ENCODE measurements at regions not wholly inside any gene's neighbourhood (a gene's known extent, or its start where the extent isn't known, plus 50 kb on each side); places are given as distances from the start of the nearest gene placed in this dataset.
"Not testable (repeated sequence)": the region's sequence is repeated elsewhere in the genome, so short reads cannot be mapped to it uniquely, and the experiment has no call there.

DNA sequence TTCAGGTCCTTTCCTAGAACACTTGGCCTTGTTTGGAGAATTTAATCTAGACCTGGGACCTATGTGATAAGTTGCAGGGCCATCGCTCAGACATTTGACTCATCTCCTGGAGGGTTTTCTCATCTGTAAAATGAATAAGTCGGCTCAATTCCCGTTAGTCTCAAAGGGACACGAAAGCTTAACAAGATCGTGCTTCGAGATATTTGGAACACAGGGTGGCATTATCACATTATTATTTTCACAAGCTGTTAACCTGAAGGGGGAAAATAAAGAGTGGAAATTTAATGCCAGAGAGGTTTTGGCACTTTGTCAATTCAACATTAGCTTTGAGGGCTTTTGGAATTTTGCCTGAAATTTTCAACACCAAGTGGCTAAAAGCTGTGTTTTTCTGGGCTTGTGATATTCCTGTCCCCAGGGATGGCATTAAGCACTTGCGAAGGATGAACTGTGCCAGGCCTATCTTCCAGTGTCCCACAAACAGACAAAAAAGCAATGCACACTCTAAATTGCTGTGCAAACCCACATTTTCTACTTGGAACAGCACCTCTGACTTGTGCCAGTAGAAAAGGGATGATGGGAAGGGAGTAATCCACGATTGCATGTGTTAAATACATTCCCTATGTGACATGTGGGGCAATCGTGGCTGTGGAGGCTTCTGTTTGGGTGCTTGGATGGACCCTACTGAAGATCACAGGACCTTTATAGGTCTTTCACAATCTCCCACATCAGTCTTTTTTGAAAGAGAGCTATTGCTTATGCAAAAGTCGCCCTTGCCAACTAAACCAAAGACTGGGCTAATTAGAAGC lies 478.7 kb downstream of the MFSD1 start:
- DNase-seq: no peak

DNA sequence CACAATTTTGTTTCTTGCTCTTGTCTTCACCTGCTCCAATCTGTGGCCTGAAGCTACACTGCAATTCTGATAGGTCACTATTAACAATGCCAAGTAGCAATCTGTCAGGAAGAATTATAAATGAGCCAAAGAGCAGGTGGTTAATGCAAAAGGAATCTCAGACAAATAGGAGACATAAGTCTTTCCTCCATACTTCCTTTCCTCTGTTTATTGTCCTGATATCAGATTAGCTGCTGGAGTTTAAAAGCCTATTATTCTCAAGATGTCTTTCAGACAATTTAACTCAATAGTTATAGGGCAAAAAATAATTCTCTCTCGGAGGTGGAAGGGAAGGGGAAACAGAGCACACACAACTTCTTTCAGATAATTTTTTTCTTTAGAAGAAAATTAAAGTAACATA lies 491.6 kb downstream of the MFSD1 start:
- DNase-seq: no peak

DNA sequence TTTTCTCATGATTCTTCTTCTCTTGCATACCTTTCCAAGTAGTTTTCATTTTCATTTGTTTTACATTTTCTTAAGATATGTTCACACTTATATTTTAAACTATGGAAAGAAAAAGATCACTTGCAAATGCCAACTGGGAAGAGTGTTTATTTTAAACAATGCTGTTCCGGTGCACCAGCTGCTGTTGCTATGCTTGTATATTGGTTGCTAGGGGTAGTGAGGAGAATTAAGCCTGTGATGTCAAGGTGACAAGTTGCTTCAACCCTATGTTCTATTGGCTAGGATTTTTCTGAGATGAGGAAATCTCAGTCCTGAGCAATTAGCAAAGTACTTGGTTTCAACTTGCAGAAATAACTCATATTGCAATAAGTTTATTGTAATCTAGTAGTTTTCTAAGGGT lies 500.1 kb downstream of the MFSD1 start:
- DNase-seq: no peak

DNA sequence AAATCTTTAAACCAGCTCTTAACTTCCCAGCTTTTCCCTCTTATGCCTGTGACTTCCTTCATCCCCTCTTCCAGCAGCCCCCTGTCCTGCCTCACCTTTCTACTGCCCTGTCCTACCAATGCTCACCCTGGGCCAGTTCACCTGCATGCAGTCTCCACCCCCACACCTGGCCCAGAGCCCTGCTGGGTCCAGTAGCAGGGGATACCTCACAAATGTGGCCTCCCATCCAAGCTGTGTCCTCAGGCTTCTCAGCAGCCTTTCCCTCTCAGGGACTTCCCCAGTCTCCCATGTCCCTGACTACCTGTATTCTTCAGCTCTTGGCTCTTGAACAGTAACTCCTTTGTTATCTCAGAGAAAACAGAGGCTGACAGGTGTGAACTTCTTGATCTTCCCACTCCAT lies 503.2 kb downstream of the MFSD1 start:
- no peak for DNase-seq

DNA sequence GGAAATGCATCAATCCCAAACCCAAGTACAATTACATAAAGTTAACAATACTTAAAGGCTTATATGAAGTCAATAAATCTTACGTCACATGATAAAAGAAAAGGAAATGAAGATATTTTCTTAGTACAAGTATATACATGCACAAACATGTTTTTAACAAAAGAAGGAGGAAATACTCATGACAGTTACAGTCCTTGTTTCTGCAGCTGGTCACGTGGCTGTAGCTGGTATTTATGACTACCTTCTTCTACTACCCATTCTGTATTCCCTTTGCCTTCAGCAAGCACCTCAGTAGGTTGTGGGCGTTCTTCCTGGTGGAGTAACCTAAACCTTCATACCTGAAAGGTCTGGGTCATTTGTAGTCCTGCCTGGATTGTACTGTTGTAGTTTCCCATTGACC lies 514.9 kb downstream of the MFSD1 start:
- not testable (repeated sequence) for DNase-seq

DNA sequence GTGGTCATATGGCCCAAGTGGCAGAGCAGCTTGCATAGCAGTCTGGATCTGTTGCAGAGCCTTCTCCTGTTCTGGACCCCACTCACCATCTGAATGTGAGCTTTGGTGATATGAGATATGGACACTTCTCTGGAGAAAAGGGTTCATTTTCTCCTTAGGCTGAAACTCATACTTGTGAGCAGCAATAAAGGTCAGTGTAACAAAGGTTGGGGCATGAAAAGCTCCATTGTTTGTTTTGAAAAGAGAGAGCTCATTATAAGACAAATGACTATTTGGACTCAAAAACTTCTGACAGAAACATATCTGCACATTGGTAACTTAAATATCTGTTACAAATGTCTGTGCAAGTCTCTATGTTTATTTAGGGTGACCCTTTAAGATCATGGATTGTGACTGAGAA lies 517.3 kb downstream of the MFSD1 start:
- no peak for DNase-seq

DNA sequence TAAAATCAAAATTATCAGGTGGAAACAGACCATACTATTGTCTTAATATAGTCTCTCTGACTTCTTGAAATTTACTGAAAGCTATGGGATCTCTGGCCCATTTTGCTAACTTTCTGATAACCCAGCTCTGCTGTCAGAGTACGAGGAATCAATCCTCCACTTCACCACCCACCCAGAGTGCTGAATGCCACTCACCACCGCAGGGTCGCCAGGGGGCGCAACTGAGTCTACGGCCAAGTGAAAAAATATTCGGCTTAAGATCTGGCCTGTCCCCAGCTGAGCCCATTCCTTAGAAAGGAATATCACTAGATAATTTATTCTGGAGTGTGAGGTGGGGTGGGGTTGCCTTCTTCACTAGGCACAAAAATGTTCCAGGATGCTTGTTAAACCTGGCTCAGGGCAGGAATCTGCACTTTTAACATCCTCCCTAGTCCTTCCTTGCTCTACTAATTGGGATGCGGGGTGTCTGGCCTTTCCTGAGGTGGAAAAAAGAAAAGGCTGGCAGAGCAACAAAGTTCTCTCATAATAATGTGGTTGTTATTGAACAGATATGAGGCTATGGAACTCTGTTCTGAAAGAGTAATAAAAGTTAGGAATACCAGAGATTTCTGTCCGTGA lies 520.6 kb downstream of the MFSD1 start:
- DNase-seq: peak; percentile 18 to 35

DNA sequence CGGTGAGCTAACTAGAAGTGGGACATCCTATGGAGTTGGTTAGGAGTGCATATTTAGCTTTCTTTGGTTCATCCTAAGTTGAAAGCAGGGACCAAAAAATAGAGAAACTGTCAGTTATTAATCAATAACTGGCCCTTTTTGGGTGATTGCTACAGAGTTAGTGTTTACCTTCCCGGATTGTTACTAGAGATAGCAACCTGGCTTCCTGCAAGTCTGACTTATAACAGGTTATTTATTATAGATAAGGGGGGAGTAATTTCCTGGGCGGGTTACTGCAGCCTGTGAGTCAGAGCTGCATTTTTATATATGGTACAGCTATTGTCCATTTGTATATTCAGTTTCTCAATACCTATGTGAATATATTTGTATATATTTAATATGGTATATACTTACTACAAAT lies 522.0 kb downstream of the MFSD1 start:
- DNase-seq: no peak

DNA sequence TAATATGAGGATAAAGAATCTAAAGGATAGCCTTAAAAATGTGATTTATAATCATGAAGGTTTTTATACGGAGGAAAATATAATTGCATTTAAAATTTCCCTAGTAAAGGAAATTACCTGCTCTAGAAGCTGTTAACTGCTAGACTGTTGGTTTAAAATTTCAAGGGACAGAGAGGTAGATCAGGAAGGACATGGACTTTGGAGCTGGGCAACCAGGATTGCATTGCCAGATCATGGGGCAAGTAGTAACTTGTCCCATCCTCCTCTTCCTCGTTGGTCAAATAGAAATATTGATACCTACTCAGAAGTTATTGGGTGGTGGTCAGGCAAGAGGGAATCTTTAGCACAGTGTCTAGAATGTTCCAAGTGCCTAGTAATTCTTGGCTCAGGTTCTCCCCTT lies 525.1 kb downstream of the MFSD1 start:
- no peak for DNase-seq

DNA sequence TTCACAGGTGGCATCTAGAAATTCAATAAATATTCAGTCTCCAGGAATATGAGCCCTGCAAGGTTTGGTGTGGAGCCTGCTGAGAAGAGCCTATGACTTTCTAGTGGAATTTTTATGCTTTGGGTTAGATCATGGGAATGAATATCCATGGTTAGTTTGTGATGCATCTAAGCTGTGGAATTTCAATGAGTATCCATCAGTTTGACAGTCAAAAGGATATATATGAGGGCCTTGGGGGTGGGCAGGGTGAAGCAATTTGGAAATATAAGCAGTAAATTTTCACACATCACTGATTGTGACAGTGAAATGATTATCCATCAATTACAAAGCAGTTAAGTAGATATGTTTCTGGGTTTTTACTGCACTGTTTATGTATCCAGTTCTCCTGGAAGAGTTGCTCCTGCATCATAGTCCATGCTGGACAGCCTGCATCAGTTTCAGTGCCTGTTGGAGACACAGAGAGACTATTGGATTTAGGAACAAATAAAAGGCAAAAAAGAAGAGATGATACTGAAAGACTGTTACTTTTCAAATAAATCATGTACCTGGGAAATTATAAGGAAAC lies 530.8 kb downstream of the MFSD1 start:
- DNase-seq: no peak

DNA sequence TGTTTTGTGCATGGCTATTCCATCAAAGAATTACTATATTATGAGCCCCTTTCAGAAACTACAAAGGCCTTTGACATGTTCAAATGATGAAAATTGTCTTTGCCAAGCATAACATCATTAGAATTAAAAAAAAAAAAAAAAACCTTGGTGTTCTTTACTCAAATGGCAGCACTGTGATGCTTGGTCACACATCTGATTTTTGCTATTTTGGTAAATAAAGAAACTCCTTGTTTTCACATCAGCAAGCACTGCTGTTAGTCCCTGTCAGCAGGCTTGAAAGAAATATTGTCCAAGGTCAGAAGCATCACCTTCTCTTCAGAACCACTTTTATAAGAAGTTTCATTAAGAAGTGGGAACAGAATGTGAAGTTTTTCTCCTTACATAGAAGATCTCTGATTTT lies 537.3 kb downstream of the MFSD1 start:
- no peak for DNase-seq

DNA sequence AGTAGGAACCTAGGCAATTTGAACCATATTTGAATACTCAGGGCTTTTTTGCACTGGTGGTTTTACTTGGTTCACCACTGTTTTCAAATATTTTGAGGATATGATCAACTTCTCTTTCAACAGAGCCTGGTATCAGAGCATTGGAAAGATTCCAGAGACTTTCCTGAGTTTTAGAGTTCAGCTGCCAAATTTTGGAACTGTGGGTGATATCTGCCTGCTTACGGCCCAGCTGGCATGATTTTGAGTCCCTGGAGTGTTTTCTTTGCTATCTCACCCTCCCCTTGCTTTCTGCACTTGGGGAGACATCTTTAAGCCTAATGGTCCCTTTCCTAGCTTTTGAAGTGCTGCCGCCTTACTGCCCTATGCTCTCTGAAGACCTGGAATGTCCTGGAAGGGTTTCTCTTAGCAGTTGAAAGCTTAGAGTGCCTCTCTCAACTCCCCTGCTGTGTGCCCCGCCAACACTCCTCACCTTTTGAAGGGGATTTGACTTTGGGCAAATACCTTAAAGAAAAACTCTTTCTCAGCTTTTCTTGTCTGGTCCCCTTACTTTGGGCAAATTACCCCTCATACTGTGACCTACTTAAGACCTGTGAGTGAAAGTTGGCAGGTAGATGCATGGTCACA lies 539.1 kb downstream of the MFSD1 start:
- no peak for DNase-seq

DNA sequence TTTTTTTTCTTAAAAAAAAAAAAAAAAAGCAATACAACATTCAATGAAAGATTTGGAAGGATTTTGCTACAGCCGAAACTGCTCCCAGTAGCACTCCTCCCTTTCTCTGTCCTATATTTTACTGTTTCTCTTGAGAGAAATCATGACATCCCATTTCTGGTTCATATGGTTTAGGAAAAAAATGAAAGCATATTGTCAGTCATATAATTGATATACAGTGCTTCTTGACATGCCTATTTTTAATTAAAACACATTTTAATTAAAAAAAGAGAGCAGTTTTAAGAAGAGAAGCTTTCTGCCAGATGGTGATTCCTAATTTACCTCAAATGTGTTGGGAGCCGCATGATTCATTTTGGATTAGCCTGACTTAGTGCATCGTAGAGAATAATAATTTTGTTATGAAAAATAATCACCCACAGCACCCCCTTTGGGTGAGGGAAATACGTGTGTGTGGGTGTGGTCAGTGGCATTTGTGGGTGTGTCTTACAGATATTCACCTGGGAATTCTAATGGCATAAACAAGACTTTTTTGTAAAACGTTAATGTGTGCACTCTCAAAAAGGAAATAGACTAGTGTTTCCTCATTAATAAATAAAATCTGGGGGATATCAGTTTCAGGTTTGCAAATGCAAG lies 544.5 kb downstream of the MFSD1 start:
- DNase-seq: no peak

DNA sequence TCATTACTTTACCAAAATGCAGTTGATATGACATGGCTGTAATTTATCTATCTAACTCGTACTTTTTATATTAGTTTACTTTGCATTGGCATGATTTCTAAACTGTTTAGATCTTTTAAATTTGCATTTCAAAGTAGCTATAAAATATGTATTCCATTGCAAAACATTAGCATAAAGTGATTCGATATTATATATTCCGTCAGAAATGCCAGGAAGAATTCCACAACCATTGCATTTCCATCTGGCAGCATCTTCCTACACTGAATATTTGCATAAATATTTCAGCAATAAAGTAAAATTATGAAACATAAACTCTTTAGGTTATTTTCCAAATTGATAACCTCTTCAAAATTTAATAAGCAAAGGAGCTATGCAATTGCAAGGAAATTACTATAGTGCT lies 546.6 kb downstream of the MFSD1 start:
- DNase-seq: no peak

DNA sequence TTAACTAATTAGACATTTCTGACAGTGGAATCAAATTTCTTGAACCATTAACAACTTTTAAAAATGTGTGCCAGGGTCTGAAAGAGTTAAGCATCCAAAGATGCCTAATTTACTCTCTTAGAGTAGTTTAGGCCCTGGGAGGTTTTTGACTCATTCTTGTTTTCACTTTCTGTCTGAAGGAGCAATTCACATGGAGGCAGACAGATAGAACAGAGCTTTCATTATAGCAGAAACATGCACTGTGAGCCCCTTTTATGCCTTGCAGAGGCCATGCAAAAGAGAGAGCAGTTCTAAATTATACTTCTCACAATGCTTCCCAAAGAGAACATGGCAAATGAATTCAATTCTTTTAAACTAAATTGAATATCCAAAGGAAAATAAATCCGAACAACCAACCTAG lies 554.8 kb downstream of the MFSD1 start:
- no peak for DNase-seq

DNA sequence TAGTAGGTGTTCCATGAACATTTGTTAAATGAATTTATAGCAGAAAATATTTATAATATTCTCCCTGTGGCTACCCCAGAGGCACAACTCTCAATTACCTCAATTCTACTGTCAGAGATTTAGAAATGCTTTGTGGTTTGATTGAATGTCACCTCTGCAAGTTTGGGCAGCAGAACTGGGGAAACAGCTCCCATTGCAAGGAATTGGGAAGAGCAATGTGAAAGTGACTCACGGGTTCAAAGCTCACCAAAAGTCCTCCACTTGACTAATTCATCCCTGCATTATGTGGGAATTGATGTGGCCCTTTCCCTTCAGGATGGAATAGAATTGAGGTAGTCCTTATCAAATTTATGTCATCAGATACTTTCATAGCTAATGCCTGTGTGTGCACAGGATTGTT lies 562.7 kb downstream of the MFSD1 start:
- DNase-seq: no peak

DNA sequence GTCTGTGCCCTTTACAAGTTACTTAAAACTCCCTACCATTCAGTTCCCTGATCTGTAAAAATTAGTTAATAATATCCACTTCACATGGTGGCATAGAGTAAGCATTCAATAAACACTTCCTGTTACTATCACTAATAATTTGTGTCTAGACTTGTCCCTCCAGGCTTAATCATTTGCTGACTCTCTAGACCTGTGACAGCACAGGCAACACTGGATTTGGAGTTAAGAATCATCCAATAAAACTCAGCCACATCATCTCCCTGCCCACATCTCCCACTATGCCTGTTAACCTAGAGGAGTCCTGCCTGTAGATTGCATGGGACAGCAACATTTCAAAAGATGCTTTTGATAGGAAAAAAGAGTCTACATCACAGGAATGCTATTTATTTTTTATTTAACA lies 564.6 kb downstream of the MFSD1 start:
- no peak for DNase-seq

DNA sequence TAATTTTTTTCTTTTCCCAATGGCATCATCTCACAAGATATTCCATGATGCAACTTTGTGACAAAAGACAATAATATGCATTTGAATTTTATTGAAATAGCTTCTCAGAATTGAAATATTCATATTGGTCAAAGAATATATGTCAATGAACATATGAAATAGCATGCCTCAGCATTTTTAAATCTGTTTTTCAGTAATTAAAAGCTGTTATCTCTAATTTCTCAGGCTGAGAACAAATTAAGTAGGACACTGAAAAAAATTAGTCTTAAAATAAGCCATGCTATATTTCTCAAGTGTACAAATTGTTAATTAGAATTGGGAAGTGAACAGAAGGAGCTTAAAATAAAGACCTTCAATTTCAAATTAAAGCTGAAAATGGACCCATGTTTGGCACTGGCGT lies 570.1 kb downstream of the MFSD1 start:
- no peak for DNase-seq

DNA sequence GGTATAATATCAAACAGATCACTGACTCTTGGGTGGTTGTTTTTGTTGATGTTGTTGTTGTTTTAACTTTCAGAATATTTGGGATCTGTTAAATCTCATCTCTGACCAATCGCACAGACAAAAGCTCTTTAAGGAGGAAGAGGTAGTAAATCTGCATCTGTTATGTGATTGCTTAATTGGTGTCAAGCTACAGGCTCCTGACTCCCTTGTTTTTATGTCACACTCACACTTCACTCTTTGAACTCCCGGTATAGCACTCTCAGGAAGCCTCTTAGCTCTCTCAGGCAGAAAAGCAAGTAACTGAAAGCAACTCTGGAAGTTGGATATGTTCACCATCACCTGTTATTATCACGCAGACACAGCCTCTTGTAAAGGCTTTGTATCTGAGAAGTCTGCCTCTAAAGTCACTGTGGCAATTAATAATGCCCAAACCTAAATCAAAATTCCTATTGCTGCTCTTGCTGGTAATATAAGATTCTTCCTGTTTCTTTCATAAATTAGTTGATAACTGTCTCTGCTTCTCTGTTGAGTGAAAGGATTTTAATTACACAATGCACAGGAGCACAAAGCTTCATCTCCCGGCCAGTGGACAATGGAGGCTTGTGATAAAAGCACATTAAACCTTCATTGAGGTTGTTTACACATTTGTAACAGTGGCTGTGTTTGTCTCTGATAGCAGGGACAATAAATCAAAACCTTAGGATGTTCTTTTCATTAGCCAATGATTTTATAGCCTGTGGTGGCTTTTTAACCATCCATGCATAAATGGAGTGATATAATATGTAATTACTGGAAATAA lies 576.7 kb downstream of the MFSD1 start:
- no peak for DNase-seq

DNA sequence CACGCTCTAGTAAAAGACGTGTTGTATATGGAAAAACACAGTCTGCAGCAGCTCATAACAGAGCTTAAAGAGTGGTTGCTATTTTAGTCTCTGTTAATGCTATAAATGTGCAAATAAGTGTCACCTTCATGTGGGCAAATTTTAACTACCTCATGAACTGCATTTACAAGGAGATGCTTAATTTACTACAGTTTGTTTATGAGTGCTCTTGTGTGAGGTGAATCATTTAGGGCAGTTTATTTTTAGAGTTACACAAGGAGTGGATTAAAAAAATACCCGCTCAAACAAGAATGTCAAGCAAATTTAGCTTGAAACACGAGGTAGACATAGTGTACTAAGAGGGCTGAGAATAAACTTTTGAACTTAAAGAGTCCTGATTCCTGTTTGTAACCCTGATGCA lies 579.0 kb downstream of the MFSD1 start:
- no peak for DNase-seq

DNA sequence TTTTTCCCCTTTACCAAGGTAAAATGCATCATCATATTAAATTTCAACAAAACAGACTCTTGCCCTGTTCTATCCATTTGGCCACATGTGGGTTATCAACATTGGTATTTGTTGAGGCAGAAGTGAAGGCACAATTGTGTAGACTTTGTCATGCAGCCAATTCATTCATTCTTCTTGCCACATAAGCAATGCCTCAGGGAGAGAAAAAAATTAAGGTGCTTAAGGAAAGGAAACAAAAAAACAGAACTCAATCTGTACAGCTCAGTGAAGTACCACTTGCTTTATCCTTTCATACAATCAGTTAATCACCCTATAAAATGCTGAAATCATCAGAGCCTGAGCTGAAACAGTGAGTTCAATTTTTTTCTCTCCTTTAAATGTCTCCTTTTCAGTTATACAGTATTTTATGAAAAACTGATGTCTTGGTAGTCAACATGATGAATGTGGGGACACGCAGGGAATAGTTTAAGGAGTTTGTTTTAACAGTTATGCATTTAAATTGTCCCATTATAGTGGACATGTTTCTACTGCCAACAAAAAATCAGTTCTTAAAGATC lies 588.9 kb downstream of the MFSD1 start:
- DNase-seq: no peak

DNA sequence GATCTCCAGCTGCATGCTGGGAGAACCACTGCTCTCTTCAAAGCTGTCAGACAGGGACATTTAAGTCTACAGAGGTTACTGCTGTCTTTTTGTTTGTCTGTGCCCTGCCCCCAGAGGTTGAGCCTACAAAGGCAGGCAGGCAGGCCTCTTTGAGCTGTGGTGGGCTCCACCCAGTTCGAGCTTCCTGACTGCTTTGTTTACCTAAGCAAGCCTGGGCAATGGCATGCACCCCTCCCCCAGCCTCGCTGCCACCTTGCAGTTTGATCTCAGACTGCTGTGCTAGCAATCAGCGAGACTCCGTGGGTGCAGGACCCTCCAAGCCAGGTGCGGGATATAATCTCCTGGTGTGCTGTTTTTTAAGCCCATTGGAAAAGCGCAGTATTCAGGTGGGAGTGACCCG lies 591.0 kb upstream of the IL12A start:
- not testable (repeated sequence) for DNase-seq
